Activated CD4-positive, alpha-beta T cell treated with anti-CD3 and anti-CD28 coated beads, Interleukin-2, amount 10 ng/mL, durations not matched to agents 7 days and 5 days (primary cell): ENCODE measurements at regions not wholly inside any gene's neighbourhood (a gene's known extent, or its start where the extent isn't known, plus 50 kb on each side); places are given as distances from the start of the nearest gene placed in this dataset.

Source experiments
- CTCF ChIA-PET: fragments of 350-600 bp; sonication (Branson Sonifier 250); formaldehyde crosslinking; loops from one replicate; lab custom pipeline; 2021; ENCODE audit warnings: antibody characterized with exemption; lab: Charles Lee
- POLR2A ChIA-PET: fragments of 350-600 bp; sonication (Branson Sonifier 250); formaldehyde crosslinking; loops from one replicate; lab custom pipeline; 2021; ENCODE audit warnings: antibody characterized with exemption; lab: Charles Lee
- DNase-seq: peaks from one replicate; pipeline ENCODE4 v3.0.0-alpha.2; 2020
- H3K27ac Mint-ChIP-seq: one replicate; pipeline ENCODE4 v1.8.0; 2021; ENCODE audit warnings: mild to moderate bottlenecking, moderate library complexity, mixed read lengths
- H3K27me3 Mint-ChIP-seq: one replicate; pipeline ENCODE4 v1.8.0; 2021; ENCODE audit warnings: mixed read lengths
- H3K36me3 Mint-ChIP-seq: one replicate; pipeline ENCODE4 v1.8.0; 2021; ENCODE audit warnings: low read depth, mixed read lengths
- H3K4me1 Mint-ChIP-seq: one replicate; pipeline ENCODE4 v1.8.0; 2021; ENCODE audit warnings: mixed read lengths
- H3K4me3 Mint-ChIP-seq: one replicate; pipeline ENCODE4 v1.8.0; 2021; ENCODE audit warnings: mild to moderate bottlenecking, moderate library complexity, mixed read lengths
- H3K9me3 Mint-ChIP-seq: one replicate; pipeline ENCODE4 v1.8.0; 2021; ENCODE audit warnings: mixed read lengths
- microRNA-seq: library from miRNA; unstranded; fragments of <30 nt; microRNA quantifications from one replicate; pipeline ENCODE4 v1.2.0, GENCODE V29; 2021; ENCODE audit warnings: borderline microRNAs expressed, borderline replicate concordance

- H3K27me3 Mint-ChIP-seq = no peaks in the 10 kb centered on the region
- H3K4me3 Mint-ChIP-seq = peak overlapping the region; percentile 98
- H3K36me3 Mint-ChIP-seq = peaks cover 56% of the 10 kb centered on the region
- no peak overlapping the region for H3K27ac Mint-ChIP-seq
- POLR2A ChIA-PET = no interaction called here
- CTCF ChIA-PET = interaction anchor here (0.6 to 1.3 kb wide), 9 partner anchors 11 to 357 kb away, joined by 3 to 5 read pairs (median 3); no protein-coding TSS in a partner anchor
- DNase-seq = no peak
- H3K4me1 Mint-ChIP-seq = peaks cover 55% of the 10 kb centered on the region
- no peaks in the 10 kb centered on the region for H3K9me3 Mint-ChIP-seq
These were observed 50.3 kb upstream of the SEC14L1 start for GRCh38 chr17:77090476-77090875.

Small RNA genes lying in the stretch of these regions (microRNA-seq; reads per million reads assigned to microRNA genes)
- 17.5 reads per million, percentile 48 among the genes with 10 or more reads in this experiment for gene MIR6516
